ENCODE measurements at regions not wholly inside any gene's neighbourhood (a gene's known extent, or its start where the extent isn't known, plus 50 kb on each side); places are given as distances from the start of the nearest gene placed in this dataset.

DNA sequence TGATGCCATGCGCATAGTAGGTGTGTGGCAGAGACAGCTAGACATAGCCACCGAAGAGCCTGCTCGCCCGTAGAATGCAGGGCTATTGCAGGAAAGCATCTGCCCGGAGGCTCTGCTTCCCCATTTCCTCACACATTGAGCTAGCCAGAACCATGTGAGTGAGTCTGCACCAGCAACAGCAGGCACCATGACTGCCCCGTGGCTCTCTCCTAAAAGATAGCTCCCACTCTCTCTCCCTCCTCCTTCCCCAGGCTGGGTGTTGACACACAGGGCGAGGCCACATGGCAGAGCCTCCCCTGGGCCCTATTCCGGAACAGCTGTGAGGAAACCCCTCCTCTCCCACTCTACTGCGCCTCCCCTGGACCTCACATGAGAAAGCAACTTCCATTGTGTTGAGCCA is 52.3 kb upstream of the ATP12A start:
- Mint-ChIP-seq H3K9me3 (ENCODE audit: unreplicated experiment) (no peaks in the 10 kb centered on the region), H3K27me3 (ENCODE audit: insufficient read depth, unreplicated experiment) (no peaks in the 10 kb centered on the region), H3K4me3 (ENCODE audit: unreplicated experiment) (no peak overlapping the region), H3K27ac (ENCODE audit: low read depth, unreplicated experiment) (no peak overlapping the region), H3K4me1 (ENCODE audit: insufficient read depth, unreplicated experiment) (peaks cover 18% of the 10 kb centered on the region), H3K36me3 (ENCODE audit: insufficient read depth, unreplicated experiment) (peaks cover 6% of the 10 kb centered on the region)
- ChIA-PET POLR2A (interaction anchor here (1.1 kb wide), 1 partner anchor 13 kb away, joined by 4 read pairs; no protein-coding TSS in a partner anchor), CTCF (interaction anchor here (0.6 kb wide), 1 partner anchor 22 kb away, joined by 4 read pairs; no protein-coding TSS in a partner anchor)
- BruUV-seq (replicated peaks): no TSS peak
- DNase-seq (ENCODE audit: unreplicated experiment): no peak
- TF ChIP-seq, protein P1, sequence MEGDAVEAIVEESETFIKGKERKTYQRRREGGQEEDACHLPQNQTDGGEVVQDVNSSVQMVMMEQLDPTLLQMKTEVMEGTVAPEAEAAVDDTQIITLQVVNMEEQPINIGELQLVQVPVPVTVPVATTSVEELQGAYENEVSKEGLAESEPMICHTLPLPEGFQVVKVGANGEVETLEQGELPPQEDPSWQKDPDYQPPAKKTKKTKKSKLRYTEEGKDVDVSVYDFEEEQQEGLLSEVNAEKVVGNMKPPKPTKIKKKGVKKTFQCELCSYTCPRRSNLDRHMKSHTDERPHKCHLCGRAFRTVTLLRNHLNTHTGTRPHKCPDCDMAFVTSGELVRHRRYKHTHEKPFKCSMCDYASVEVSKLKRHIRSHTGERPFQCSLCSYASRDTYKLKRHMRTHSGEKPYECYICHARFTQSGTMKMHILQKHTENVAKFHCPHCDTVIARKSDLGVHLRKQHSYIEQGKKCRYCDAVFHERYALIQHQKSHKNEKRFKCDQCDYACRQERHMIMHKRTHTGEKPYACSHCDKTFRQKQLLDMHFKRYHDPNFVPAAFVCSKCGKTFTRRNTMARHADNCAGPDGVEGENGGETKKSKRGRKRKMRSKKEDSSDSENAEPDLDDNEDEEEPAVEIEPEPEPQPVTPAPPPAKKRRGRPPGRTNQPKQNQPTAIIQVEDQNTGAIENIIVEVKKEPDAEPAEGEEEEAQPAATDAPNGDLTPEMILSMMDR (IDR thresholded peaks at IDR 0.05; ENCODE audit: unreplicated experiment): no peak
- intact Hi-C loops (cut with micrococcal nuclease): no loop called here

DNA sequence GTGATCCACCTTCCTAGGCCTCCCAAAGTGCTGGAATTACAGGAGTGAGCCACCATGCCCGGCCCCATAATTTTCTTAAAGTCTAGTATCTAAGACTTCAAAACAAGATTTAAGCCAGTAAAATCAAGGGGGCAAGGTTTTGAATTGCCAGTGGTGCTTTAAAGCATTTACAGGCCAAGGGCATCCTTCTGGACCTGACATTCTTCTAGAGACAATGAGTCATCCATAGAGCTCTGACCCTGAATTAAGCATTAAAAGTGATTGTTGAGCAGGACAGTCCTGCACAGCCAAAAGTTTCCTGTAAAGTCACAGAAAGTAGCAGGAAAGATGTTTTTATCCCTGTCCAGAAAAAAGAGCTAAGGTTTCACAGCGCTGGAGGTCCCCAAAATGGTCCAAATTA is 50.9 kb upstream of the ATP12A start:
- H3K4me1 Mint-ChIP-seq (ENCODE audit: insufficient read depth, unreplicated experiment): peaks cover 18% of the 10 kb centered on the region
- intact Hi-C loops (cut with micrococcal nuclease): no loop called here
- TF ChIP-seq, protein P1 (IDR thresholded peaks at IDR 0.05; ENCODE audit: unreplicated experiment): no peak
- H3K36me3 Mint-ChIP-seq (ENCODE audit: insufficient read depth, unreplicated experiment): peaks cover 6% of the 10 kb centered on the region
- no peak overlapping the region for H3K27ac Mint-ChIP-seq (ENCODE audit: low read depth, unreplicated experiment)
- ChIA-PET CTCF (interaction anchor here (1.1 kb wide), 1 partner anchor 24 kb away, joined by 6 read pairs; no protein-coding TSS in a partner anchor), POLR2A (interaction anchor here (1.1 to 1.3 kb wide), 2 partner anchors 10 to 11 kb away, joined by 3 to 4 read pairs; no protein-coding TSS in a partner anchor)
- BruUV-seq (replicated peaks): no TSS peak
- H3K4me3 Mint-ChIP-seq (ENCODE audit: unreplicated experiment): no peak overlapping the region
- H3K27me3 Mint-ChIP-seq (ENCODE audit: insufficient read depth, unreplicated experiment): no peaks in the 10 kb centered on the region
- no peak for DNase-seq (ENCODE audit: unreplicated experiment)
- no peaks in the 10 kb centered on the region for H3K9me3 Mint-ChIP-seq (ENCODE audit: unreplicated experiment)

DNA sequence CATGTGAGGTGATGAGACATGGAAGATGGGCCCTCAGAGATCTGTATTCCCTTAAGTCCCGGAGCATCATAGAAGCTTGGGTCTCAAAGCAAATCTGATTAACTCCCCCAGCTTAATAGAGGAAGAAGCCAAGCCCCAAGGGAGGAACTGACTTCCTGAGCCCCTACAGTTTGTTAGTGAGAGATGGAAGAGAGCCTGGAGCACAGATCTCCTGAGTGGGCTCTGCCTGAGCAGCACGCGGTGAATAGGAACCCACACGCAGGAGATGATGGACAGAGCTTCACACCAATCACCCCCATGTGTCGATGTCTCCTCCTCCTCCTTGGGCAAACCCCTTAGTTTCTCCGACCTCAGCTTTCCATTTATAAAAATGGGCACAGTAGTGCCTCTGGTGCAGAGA is 50.1 kb upstream of the ATP12A start:
- H3K4me3 Mint-ChIP-seq (ENCODE audit: unreplicated experiment): no peak overlapping the region
- no peaks in the 10 kb centered on the region for H3K9me3 Mint-ChIP-seq (ENCODE audit: unreplicated experiment)
- ChIA-PET CTCF (interaction anchor here (1.1 kb wide), 1 partner anchor 25 kb away, joined by 6 read pairs; no protein-coding TSS in a partner anchor), POLR2A (interaction anchor here (1.0 to 1.4 kb wide), 2 partner anchors 11 to 13 kb away, joined by 3 read pairs; no protein-coding TSS in a partner anchor)
- DNase-seq (ENCODE audit: unreplicated experiment): no peak
- peaks cover 18% of the 10 kb centered on the region for H3K4me1 Mint-ChIP-seq (ENCODE audit: insufficient read depth, unreplicated experiment)
- H3K27ac Mint-ChIP-seq (ENCODE audit: low read depth, unreplicated experiment): no peak overlapping the region
- TF ChIP-seq, protein P1 (IDR thresholded peaks at IDR 0.05; ENCODE audit: unreplicated experiment): no peak
- H3K27me3 Mint-ChIP-seq (ENCODE audit: insufficient read depth, unreplicated experiment): no peaks in the 10 kb centered on the region
- intact Hi-C loops (cut with micrococcal nuclease): loop anchor here (5.0 kb wide), 1 partner anchor 37 kb away; no protein-coding TSS in a partner anchor
- peaks cover 6% of the 10 kb centered on the region for H3K36me3 Mint-ChIP-seq (ENCODE audit: insufficient read depth, unreplicated experiment)
- no TSS peak for BruUV-seq (replicated peaks)

Measured in MCF 10A (cell line).